ENCODE measurements at regions not wholly inside any gene's neighbourhood (a gene's known extent, or its start where the extent isn't known, plus 50 kb on each side); places are given as distances from the start of the nearest gene placed in this dataset.

- DNase-seq (ENCODE audit: low spot score), result no peak
Measured at GRCh38 chr7:26599982-26600381, 264.4 kb downstream of the SKAP2 start.

GRCh38 chr7:26600411-26600810 is 264.0 kb downstream of the SKAP2 start:
- no peak for DNase-seq (ENCODE audit: low spot score)

- DNase-seq (ENCODE audit: low spot score), result no peak
Measured at GRCh38 chr7:26603631-26604030, 260.8 kb downstream of the SKAP2 start.

GRCh38 chr7:26608402-26608801 is 256.0 kb downstream of the SKAP2 start:
- no peak for DNase-seq (ENCODE audit: low spot score)

- no peak for DNase-seq (ENCODE audit: low spot score)
Measured at GRCh38 chr7:26609082-26609481, 255.3 kb downstream of the SKAP2 start.

GRCh38 chr7:26609532-26609931 is 254.9 kb downstream of the SKAP2 start:
- no peak for DNase-seq (ENCODE audit: low spot score)

GRCh38 chr7:26612742-26613141 is 251.6 kb downstream of the SKAP2 start:
- DNase-seq (ENCODE audit: low spot score), result no peak

- DNase-seq (ENCODE audit: low spot score), result no peak
Measured at GRCh38 chr7:26614503-26614902, 249.9 kb downstream of the SKAP2 start.

GRCh38 chr7:26616235-26616634 is 248.2 kb downstream of the SKAP2 start:
- peak; percentile 11 for DNase-seq (ENCODE audit: low spot score)

- no peak for DNase-seq (ENCODE audit: low spot score)
Measured at GRCh38 chr7:26617066-26617465, 247.3 kb downstream of the SKAP2 start.
